COLO829 (cell line): ENCODE measurements at regions not wholly inside any gene's neighbourhood (a gene's known extent, or its start where the extent isn't known, plus 50 kb on each side); places are given as distances from the start of the nearest gene placed in this dataset.
A peak's percentile ranks its signal among the peaks of the same experiment; 100 is the strongest.

Experiments
- DNase-seq: peaks from one replicate; pipeline ENCODE4 v3.0.0; 2012; ENCODE audit warnings: low spot score

GRCh38 chr5:158553195-158553961 is 546.3 kb downstream of the EBF1 start:
- DNase-seq: no peak

- no peak for DNase-seq
These were observed 547.5 kb downstream of the EBF1 start for GRCh38 chr5:158552241-158552640.

GRCh38 chr5:158549311-158549710 is 550.4 kb downstream of the EBF1 start:
- DNase-seq: no peak

GRCh38 chr5:158546748-158547147 is 553.0 kb downstream of the EBF1 start:
- DNase-seq: no peak

GRCh38 chr5:158545949-158546530 is 553.7 kb downstream of the EBF1 start:
- no peak for DNase-seq

GRCh38 chr5:158544388-158545339 is 555.1 kb downstream of the EBF1 start:
- DNase-seq: no peak

- DNase-seq: peak; percentile 12
These were observed 556.0 kb downstream of the EBF1 start for GRCh38 chr5:158543539-158544387.

GRCh38 chr5:158541536-158542297 is 558.0 kb downstream of the EBF1 start:
- no peak for DNase-seq

- DNase-seq: no peak
These were observed 561.1 kb downstream of the EBF1 start for GRCh38 chr5:158538506-158539074.

- DNase-seq: no peak
These were observed 562.4 kb downstream of the EBF1 start for GRCh38 chr5:158537366-158537765.

- no peak for DNase-seq
These were observed 565.5 kb downstream of the EBF1 start for GRCh38 chr5:158534203-158534602.

GRCh38 chr5:158532739-158533138 is 567.0 kb downstream of the EBF1 start:
- DNase-seq: no peak

- DNase-seq: no peak
These were observed 567.9 kb downstream of the EBF1 start for GRCh38 chr5:158531860-158532259.

GRCh38 chr5:158530115-158530514 is 569.6 kb downstream of the EBF1 start:
- no peak for DNase-seq

GRCh38 chr5:158529454-158529853 is 570.3 kb downstream of the EBF1 start:
- DNase-seq: no peak

GRCh38 chr5:158525663-158526062 is 574.1 kb downstream of the EBF1 start:
- no peak for DNase-seq

GRCh38 chr5:158524070-158524469 is 575.6 kb downstream of the EBF1 start:
- no peak for DNase-seq

GRCh38 chr5:158522776-158523175 is 576.9 kb downstream of the EBF1 start:
- DNase-seq: no peak

- DNase-seq: no peak
These were observed 577.7 kb downstream of the EBF1 start for GRCh38 chr5:158521995-158522394.

GRCh38 chr5:158519433-158520021 is 580.2 kb downstream of the EBF1 start:
- no peak for DNase-seq
